ENCODE measurements at regions not wholly inside any gene's neighbourhood (a gene's known extent, or its start where the extent isn't known, plus 50 kb on each side); places are given as distances from the start of the nearest gene placed in this dataset.

- DNase-seq = no peak
Observed at GRCh38 chr18:67282796-67283195, 233.7 kb downstream of the DSEL start.

- no peak for DNase-seq
Observed at GRCh38 chr18:67281746-67282145, 234.8 kb downstream of the DSEL start.

- DNase-seq = no peak
Observed at GRCh38 chr18:67280486-67281242, 235.9 kb downstream of the DSEL start.

GRCh38 chr18:67279988-67280387, 236.5 kb downstream of the DSEL start:
- no peak for DNase-seq

DNA sequence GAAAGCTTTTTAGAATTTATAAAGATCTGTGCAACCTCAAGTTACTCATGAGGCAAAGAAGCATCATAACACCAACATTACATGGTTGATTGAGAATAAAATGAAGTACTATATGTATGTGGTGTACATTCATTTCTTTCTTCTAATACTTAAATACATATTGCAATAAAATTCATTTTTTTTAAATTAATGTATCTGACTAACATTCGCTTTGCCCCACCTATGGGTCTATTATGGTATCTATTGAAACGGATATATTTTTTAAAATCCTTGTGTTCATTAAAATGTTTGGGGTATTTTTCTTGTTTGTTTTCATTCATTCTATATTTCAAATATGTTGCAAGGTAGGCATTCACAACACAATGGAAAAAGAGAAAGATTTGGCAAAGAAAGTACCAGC, 237.5 kb downstream of the DSEL start:
- no peak for DNase-seq

- DNase-seq = no peak
Observed at GRCh38 chr18:67276638-67277037, 239.9 kb downstream of the DSEL start.

DNA sequence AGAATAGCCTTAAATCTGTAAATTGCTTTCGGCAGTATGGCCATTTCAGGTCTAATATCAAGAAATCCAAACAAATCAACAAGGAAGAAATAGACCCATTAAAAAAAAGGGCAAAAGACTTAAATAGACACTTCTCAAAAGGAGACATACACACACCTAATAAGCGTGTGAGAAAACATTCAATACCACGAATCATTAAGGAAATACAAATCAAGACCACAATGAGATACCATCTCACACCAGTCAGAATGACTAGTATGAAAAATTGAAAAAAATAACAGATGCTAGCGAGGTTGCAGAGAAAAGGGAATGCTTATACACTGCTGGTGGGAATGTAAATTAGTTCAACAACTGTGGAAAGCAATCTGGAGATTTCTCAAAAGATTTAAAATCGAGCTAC, 243.2 kb downstream of the DSEL start:
- no peak for DNase-seq

DNA sequence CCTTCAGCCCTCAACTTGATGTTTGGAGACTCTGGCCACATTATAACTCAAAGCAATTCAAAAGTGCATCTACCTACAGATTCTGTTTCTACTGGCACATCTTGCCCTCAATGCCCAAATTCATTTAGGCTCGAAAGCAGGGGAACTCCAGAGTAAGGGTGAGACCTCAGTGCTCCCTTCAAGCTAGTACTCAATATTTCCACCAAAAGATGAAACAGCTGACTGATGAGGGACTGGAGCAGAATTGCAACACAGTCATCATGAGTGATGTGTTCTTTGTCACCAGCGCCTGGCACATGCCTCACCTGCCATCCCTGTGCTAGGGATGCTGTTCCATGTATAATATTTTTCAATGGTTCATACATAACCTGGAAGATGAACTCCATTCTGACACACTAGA, 247.3 kb downstream of the DSEL start:
- DNase-seq = no peak

DNA sequence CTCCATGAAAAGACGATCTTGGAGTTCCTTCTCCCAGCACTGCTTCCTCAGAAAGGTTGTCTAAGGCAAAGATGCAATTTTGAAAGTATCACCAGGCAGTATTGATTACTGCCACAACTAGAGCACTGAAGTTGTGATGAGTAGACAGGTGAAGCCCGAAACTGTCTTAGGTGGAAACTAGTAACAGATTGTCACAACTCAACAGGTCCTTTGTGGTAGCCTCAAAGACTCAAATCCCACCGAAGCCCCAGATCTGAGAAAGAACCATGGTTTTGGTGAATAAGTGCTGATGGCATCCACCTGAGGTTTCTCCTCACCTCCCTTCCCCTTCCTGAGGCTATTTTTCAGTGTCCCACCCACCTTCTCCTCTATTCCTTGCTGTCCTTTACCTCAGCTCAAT, 248.0 kb downstream of the DSEL start:
- DNase-seq = no peak

- DNase-seq = no peak
Observed at GRCh38 chr18:67266246-67267237, 250.0 kb downstream of the DSEL start.

DNA sequence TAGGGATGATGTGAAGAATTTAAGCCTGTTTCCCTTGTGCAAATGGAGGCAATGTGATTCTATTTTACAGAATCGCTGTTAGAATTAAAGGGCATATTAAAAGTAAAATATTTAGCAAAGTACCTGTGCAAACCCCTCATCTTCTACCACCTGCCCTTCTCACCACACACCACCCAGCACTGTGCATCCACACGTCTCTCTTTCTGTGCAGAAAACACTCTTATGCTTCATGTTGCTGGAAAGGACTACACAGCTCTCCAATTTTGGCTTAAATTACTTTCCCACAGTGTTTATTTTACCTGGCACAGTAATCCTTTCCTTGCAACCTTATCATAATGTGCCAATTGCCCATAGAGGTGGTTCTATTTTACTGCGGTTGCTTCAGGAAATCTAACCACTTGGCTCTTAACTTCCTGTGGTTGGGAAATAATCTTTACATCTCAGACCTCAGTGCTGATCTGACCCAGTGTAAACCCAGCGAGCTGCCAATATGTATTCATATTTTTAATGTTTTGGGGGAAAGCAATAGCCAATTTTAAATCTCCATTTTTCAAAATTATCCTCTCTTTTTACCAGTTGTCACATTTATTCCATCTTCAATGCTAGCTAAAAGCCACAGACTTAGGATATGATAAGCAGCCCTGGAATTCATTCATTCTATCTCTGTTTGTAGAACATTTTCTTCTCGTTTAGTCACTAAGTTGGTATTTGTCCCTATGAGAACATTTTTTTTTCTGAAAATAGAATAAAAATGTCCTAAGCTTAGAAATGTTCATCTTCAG, 250.9 kb downstream of the DSEL start:
- DNase-seq = no peak

DNA sequence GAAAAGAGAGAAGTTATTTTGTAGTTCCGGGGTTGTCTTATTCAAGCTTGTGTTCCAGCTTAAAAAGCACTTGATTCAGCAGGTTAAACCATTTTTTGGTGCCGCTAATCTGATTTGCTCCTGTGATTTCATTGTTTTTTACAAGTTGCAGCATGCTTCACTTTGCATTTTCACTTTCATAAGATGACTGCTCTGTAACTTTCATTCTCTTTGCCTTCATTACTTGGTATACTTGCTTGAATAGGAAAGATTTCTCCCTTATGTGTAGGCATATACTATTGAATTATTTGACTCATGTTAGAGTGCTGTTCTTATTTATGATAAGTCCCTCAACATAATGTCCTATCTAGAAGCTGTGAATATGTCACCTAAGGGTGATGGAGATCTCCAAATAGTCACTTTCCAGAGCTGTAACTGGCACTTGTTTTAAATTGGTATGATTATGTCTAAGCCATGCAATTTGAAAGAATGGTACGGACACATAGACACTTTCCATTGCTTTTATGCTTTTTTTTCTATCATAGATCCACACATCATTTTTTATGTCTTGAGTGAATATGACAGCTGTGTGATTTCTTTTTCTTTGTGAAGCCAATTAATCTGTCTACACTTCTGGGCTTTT, 254.5 kb downstream of the DSEL start:
- no peak for DNase-seq

DNA sequence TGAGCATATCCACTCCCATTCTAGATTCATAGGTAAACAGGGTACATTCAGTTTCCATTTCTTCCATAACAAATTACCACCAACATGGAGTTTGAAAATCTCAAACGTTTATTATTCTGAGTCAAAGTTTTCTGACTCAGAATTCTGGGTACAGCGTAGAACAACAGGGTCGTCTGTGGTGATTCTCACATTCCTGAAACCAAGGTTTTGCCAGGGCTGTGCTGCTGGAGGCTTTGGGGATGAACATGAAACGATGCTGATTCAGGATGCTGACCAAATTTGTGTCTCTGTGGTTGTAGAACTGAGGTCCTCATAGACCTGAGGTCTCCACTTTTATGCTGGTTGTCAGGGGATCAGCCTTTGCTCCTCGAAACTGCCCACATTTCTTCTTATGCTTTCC, 255.7 kb downstream of the DSEL start:
- no peak for DNase-seq

- no peak for DNase-seq
Observed at GRCh38 chr18:67250776-67251424, 265.6 kb downstream of the DSEL start.

- no peak for DNase-seq
Observed at GRCh38 chr18:67243799-67244587, 272.5 kb downstream of the DSEL start.

DNA sequence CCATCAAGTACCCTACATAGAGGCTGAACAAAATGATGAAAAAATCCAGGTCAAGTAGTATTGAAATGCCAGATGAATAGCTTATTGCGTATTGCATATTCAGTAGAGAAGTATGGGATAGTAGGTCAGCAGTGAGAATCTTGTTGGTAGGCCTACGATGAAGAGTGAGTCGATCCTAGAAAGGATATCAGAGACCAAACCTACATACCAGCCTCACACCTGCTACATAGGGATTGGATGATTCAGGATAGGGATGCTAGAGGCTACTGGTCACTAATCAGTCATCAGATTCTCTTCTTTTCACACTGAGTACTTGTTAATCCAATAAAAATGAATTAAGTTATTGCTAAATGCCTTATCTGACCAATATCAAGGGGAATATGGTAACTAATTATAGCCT, 274.5 kb downstream of the DSEL start:
- DNase-seq = no peak

DNA sequence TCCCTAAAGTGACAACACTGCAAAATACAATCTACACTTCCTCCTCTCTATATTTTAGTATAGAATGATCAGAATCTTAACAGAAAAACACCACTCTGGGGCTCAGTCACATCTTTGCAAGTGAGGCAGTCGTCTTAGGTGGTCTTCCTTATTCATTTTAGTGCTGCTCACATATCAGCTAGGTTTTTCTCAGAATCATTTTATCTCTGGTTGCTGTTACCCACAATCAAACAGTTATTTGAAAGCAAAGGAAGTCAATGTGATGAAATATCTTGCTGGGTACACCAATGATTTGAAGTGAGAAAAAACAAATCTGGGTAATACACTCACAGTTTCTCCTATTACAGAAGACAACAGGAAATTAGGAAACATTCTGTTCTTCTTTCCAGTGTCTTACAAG, 275.2 kb downstream of the DSEL start:
- no peak for DNase-seq

- no peak for DNase-seq
Observed at GRCh38 chr18:67239826-67240225, 276.7 kb downstream of the DSEL start.

DNA sequence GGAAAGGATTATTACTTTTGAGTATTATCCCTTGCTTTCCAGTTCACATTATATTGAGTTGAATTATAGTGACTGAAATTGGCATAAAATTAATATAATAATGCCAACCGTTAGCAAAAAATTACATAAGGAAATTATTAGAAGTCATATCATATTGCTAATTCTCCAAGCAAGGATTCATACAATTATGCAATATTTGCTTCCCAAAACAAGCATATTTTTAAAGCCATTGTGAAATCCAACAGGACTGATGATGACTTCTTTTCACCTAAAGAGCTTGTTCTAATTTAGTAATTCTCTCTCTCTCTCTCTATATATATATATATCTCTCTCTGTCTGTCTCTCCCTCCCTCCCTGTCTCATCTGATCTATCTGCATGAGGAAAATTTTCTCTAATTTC, 283.5 kb downstream of the DSEL start:
- no peak for DNase-seq

DNA sequence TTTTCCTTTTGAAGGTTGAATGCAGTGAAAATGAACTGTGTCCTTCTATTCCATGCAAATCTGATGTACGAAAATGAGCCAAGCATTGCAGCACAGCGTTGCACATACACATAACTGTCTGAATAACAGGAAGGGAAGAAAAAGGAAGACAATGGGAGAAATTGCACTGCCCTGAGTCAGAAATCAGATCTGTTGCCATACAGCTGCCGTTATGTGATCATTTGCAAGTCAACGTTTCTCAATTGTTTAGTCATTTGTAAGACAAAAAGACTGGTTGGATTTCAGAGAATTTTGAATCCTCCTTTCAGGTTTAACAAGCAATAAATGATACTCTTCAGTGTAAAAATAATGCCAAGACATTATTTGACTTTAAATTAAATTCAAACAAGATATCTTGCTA, 284.1 kb downstream of the DSEL start:
- no peak for DNase-seq

GRCh38 chr18:67222887-67223286, 293.6 kb downstream of the DSEL start:
- no peak for DNase-seq

Measured in NCI-H1092 treated with DMSO at 0.1 percent for 48 hours (cell line).